ENCODE measurements at regions not wholly inside any gene's neighbourhood (a gene's known extent, or its start where the extent isn't known, plus 50 kb on each side); places are given as distances from the start of the nearest gene placed in this dataset.
"Not testable (repeated sequence)": the region's sequence is repeated elsewhere in the genome, so short reads cannot be mapped to it uniquely, and the experiment has no call there.

- not testable (repeated sequence) for DNase-seq
Observed at GRCh38 chr21:9862456-9862855, 658.9 kb upstream of the TPTE start.

- DNase-seq, result not testable (repeated sequence)
Observed at GRCh38 chr21:9867815-9868214, 653.6 kb upstream of the TPTE start.

- not testable (repeated sequence) for DNase-seq
Observed at GRCh38 chr21:9873096-9873495, 648.3 kb upstream of the TPTE start.

GRCh38 chr21:9874136-9874535, 647.2 kb upstream of the TPTE start:
- not testable (repeated sequence) for DNase-seq

DNA sequence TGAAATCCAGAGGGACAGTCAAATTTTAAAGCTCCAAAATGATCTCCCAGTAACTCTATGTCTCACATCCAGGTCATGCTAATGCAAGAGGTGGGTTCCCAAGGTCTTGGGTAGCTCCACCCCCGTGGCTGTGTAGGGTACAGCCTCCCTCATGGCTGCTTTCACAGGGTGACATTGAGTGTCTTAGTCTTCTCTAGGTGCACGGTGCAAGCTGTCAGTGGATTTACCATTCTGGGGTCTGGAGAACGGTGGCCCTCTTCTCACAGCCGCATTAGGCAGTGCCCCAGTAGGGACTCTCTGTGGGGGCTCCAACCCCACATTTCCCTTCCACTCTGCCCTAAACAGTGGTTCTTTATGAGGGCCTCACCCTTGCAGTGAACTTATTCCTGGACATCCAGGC, 640.0 kb upstream of the TPTE start:
- DNase-seq, result not testable (repeated sequence)

DNA sequence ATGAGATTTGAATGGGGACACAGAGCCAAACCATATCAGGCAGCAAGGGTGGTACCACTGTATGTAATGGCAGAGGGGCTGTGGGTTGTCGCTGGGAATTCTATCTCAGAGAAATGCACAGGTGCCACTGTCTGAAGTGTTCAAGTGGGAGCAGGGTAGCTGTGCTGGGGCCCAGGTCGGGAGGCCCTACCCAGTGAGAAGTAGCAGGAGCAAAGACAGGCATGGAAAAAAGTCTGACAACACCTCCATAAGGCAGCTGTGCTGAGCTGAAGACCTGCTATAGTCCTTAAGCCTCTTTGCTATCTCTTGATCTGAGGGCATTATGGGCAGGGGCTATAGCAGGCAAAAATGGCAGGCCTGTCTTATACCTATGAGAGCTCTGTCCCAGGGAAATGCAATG, 638.3 kb upstream of the TPTE start:
- DNase-seq, result not testable (repeated sequence)

- DNase-seq, result not testable (repeated sequence)
Observed at GRCh38 chr21:9883571-9884282, 637.7 kb upstream of the TPTE start.

DNA sequence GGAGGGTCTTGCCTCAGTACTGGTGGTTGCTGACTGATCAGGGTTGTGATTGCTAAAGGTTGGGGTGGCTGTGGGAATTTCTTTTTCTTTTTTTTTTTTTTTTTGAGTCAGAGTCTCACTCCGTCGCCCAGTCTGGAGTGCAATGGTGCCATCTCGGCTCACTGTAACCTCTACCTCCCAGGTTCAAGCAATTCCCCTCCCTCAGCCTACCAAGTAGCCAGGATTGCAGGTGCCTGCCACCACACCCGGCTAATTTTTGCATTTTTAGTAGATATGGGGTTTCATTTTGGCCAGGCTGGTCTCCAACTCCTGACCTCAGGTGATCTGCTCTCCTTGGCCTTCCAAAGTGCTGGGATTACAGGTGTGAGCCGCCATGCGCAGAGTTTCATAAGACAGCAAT, 632.9 kb upstream of the TPTE start:
- not testable (repeated sequence) for DNase-seq

- DNase-seq, result not testable (repeated sequence)
Observed at GRCh38 chr21:9903579-9903978, 617.8 kb upstream of the TPTE start.

GRCh38 chr21:9914135-9914534, 607.2 kb upstream of the TPTE start:
- DNase-seq, result not testable (repeated sequence)

DNA sequence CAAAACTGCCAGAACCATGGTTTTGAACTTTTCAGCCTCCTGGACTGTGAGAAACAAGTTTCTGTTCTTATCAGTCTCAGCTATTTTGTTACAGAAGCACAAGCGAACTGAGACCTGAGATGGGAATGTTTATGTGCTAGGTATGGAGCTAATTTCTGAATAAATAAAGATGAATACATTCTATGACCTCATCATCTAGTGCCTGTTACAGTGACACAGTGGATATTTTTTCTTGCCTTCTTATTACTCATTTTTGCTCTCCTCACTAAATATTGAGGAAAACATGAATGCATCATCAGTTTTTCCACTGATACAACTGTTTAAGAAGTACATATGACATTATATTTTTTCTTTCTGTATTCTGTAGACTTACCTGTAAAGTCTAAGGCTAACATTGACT, 601.9 kb upstream of the TPTE start:
- DNase-seq, result not testable (repeated sequence)

- DNase-seq, result not testable (repeated sequence)
Observed at GRCh38 chr21:9943639-9944038, 577.7 kb upstream of the TPTE start.

DNA sequence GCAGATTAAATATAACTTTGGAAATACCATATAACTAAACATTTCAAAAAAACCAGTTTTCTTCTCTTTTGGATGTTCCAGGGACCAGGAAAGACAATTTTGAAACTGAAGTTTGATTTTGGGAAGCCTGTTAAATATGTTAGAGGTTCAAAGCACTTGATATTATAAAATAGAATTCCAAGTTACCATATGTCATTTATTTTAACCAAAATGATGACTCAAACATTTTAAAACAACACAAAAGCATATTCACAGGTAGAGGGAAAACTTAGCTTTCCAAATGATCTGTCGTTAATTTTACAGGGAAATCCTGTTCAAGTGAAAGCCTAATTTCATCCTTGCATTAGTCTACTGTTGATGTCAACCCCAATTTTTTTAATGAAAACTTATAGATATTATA, 575.3 kb upstream of the TPTE start:
- not testable (repeated sequence) for DNase-seq

- not testable (repeated sequence) for DNase-seq
Observed at GRCh38 chr21:9949510-9950289, 571.7 kb upstream of the TPTE start.

DNA sequence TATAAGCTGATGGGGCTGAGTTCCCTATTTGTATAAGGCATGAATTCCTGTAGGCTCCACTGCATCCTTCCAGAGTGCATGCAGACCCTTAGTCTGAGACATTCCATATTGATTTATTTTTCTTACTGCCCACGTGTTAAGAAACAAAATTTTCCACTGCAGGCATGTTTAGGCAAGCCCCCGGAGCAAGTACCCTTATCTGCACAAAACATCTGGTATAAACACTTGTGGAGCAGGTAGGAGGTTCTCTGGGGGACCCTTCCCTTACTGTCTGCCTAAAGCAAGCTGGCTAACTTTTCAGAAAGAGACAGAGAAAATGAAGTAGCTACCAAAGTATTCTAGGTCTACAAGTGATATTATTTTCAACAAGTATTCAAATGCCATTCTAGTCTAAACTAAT, 571.0 kb upstream of the TPTE start:
- DNase-seq, result not testable (repeated sequence)

- not testable (repeated sequence) for DNase-seq
Observed at GRCh38 chr21:9958791-9959190, 562.6 kb upstream of the TPTE start.

DNA sequence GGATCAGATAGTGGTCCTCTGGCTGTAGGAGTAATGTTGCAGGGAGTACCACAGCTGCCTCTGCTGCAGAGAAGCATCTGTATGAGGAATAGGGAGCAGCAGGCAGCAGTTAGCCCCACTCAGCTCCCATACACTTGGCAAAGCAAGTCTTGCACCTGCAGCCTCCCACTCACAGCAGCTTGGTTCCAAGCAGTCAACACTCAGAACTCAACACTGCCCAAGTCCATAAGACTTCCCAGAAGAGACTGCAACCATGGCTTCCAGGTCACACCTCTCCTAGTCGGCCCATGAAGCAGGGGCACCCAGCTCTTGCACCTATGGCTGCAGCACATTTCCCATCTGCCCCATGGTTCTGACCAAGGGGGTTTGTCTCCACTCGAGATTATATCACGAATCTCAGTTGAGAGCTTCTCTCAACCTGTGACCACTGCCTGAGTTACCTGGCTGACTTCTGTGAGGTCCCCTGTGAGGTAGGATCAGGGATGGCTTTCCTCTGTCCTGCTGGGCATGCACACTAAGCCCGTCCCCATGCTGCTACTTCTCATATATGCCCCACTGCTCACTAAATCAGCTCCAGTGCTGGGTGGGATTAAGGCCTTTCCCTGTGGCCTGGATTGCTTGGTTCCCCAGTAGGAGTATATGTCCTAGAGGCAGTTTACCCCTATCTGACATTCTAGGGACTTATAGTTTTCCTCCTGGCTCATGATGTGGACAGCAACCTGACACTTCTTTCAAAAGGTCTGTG, 562.0 kb upstream of the TPTE start:
- DNase-seq, result not testable (repeated sequence)

GRCh38 chr21:9969399-9969798, 552.0 kb upstream of the TPTE start:
- not testable (repeated sequence) for DNase-seq

DNA sequence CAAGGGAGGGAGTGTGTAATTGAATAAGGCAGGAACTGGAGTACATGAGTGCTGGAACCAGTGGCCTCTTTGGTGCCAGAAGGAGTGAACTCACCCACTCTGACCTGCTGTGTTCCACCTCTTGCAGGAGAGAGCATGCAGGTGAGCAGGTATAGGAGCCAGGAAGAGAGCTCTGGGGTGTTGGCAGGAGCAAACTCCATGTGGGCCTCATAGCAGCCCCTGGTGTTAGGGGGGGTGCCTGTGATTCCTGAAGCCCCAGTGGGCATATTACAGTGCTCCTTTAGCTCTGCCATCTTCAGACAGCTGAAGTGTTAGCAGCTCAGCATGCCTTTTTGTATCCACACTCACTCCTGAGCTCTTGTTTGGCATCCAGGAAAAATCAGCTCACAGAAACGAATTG, 549.4 kb upstream of the TPTE start:
- DNase-seq, result not testable (repeated sequence)

GRCh38 chr21:9978371-9978770, 543.0 kb upstream of the TPTE start:
- DNase-seq, result not testable (repeated sequence)

DNA sequence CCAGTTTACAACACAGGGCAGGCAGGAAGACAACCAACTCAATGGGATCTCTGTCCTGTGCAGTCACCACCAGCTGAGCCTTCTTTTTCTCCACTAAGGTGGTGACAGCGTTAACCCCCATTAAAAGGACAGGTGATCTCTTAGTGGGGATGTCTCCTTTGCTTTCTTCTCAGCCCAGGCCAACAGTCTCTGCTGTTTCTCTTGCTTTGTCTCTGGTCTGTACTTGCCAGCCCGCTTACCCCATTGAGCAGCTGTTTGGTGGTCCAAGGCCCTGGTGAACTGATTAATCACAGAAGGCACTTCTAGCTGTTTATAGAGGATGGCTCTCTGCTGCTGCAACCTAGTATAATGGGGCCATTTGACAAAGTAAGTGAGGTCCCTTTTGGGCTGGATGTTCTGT, 523.9 kb upstream of the TPTE start:
- DNase-seq, result not testable (repeated sequence)

GRCh38 chr21:10002762-10003313, 518.5 kb upstream of the TPTE start:
- not testable (repeated sequence) for DNase-seq

GRCh38 chr21:10005791-10006190, 515.6 kb upstream of the TPTE start:
- not testable (repeated sequence) for DNase-seq
